GM23338 (cell line): ENCODE measurements at regions not wholly inside any gene's neighbourhood (a gene's known extent, or its start where the extent isn't known, plus 50 kb on each side); places are given as distances from the start of the nearest gene placed in this dataset.

Experiments
- CREB1 ChIP-seq: fragments of 250-450 bp; sonication (Bioruptor Pico); IDR thresholded peaks from 2 replicates; pipeline ENCODE4 v1.5.0; 2020; ENCODE audit warnings: low read depth, mild to moderate bottlenecking, moderate library complexity
- EZH2phosphoT487 ChIP-seq: fragments of 200-600 bp; sonication (generic); IDR thresholded peaks from one replicate; pipeline ENCODE4 v1.8.1; 2018; ENCODE audit warnings: antibody characterized with exemption; ENCODE audit not compliant: unreplicated experiment
- NANOG ChIP-seq: IDR thresholded peaks from 2 replicates; pipeline ENCODE4 v1.6.1; 2016; ENCODE audit warnings: antibody characterized with exemption, borderline replicate concordance
- POLR2AphosphoS5 ChIP-seq: IDR thresholded peaks from 2 replicates; pipeline ENCODE4 v1.6.1; 2016; ENCODE audit warnings: antibody characterized with exemption, low read depth
- STAT1 ChIP-seq: IDR thresholded peaks from one replicate; pipeline ENCODE4 v1.6.1; 2016; ENCODE audit warnings: antibody characterized with exemption; ENCODE audit not compliant: unreplicated experiment
- ZNF114 ChIP-seq: fragments of 250-450 bp; sonication (Bioruptor Pico); IDR thresholded peaks from 2 replicates; pipeline ENCODE4 v1.5.0; 2020; ENCODE audit warnings: mild to moderate bottlenecking, moderate library complexity
- TF ChIP-seq, protein P1 (sequence below): fragments of 250-450 bp; sonication (Bioruptor Pico); IDR thresholded peaks from 2 replicates; pipeline ENCODE4 v1.5.0; 2020; ENCODE audit warnings: mild to moderate bottlenecking, moderate library complexity
- TF ChIP-seq, protein P2 (sequence below): IDR thresholded peaks from one replicate; pipeline ENCODE4 v1.6.1; 2018; ENCODE audit warnings: antibody characterized with exemption; ENCODE audit not compliant: unreplicated experiment
- TF ChIP-seq, protein P3 (sequence below): IDR thresholded peaks from 2 replicates; pipeline ENCODE4 v1.6.1; 2016; ENCODE audit warnings: antibody characterized with exemption

DNA sequence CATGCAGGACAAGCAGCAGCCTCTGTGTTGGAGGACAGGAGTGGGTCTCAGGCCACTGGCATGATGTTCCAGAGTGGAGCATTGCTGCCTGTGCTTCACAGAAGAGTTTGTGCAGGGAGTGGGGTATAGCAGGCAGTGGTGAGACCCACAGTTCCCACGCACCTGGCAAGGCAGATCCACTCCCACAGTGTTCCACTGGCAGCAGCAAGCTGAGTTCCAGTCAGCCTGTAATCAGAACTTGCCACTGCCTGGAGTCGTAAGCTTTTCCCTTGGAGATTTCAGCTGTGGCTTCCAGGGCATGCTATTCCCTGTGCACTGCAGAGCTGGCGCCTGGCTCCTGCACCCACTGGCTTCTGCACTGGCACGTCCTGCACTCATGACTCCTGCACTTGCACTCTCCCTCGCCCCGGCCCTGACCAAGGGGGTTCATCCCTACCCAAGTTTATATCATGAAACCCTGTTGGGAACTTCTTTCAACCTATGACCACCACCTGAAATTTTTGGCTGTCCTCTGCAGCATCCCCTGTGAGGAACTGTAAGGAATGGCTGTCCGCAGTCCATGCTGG lies 1144.3 kb downstream of the RAPGEF2 start (continued):
- TF ChIP-seq, protein P1, sequence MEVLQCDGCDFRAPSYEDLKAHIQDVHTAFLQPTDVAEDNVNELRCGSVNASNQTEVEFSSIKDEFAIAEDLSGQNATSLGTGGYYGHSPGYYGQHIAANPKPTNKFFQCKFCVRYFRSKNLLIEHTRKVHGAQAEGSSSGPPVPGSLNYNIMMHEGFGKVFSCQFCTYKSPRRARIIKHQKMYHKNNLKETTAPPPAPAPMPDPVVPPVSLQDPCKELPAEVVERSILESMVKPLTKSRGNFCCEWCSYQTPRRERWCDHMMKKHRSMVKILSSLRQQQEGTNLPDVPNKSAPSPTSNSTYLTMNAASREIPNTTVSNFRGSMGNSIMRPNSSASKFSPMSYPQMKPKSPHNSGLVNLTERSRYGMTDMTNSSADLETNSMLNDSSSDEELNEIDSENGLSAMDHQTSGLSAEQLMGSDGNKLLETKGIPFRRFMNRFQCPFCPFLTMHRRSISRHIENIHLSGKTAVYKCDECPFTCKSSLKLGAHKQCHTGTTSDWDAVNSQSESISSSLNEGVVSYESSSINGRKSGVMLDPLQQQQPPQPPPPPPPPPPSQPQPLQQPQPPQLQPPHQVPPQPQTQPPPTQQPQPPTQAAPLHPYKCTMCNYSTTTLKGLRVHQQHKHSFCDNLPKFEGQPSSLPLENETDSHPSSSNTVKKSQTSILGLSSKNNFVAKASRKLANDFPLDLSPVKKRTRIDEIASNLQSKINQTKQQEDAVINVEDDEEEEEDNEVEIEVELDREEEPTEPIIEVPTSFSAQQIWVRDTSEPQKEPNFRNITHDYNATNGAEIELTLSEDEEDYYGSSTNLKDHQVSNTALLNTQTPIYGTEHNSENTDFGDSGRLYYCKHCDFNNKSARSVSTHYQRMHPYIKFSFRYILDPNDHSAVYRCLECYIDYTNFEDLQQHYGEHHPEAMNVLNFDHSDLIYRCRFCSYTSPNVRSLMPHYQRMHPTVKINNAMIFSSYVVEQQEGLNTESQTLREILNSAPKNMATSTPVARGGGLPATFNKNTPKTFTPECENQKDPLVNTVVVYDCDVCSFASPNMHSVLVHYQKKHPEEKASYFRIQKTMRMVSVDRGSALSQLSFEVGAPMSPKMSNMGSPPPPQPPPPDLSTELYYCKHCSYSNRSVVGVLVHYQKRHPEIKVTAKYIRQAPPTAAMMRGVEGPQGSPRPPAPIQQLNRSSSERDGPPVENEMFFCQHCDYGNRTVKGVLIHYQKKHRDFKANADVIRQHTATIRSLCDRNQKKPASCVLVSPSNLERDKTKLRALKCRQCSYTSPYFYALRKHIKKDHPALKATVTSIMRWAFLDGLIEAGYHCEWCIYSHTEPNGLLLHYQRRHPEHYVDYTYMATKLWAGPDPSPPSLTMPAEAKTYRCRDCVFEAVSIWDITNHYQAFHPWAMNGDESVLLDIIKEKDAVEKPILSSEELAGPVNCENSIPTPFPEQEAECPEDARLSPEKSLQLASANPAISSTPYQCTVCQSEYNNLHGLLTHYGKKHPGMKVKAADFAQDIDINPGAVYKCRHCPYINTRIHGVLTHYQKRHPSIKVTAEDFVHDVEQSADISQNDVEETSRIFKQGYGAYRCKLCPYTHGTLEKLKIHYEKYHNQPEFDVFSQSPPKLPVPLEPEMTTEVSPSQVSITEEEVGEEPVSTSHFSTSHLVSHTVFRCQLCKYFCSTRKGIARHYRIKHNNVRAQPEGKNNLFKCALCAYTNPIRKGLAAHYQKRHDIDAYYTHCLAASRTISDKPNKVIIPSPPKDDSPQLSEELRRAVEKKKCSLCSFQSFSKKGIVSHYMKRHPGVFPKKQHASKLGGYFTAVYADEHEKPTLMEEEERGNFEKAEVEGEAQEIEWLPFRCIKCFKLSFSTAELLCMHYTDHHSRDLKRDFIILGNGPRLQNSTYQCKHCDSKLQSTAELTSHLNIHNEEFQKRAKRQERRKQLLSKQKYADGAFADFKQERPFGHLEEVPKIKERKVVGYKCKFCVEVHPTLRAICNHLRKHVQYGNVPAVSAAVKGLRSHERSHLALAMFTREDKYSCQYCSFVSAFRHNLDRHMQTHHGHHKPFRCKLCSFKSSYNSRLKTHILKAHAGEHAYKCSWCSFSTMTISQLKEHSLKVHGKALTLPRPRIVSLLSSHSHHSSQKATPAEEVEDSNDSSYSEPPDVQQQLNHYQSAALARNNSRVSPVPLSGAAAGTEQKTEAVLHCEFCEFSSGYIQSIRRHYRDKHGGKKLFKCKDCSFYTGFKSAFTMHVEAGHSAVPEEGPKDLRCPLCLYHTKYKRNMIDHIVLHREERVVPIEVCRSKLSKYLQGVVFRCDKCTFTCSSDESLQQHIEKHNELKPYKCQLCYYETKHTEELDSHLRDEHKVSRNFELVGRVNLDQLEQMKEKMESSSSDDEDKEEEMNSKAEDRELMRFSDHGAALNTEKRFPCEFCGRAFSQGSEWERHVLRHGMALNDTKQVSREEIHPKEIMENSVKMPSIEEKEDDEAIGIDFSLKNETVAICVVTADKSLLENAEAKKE (CRISPR knock-in tag), result no peak
- TF ChIP-seq STAT1, result no peak
- no peak for TF ChIP-seq NANOG
- TF ChIP-seq, protein P2, sequence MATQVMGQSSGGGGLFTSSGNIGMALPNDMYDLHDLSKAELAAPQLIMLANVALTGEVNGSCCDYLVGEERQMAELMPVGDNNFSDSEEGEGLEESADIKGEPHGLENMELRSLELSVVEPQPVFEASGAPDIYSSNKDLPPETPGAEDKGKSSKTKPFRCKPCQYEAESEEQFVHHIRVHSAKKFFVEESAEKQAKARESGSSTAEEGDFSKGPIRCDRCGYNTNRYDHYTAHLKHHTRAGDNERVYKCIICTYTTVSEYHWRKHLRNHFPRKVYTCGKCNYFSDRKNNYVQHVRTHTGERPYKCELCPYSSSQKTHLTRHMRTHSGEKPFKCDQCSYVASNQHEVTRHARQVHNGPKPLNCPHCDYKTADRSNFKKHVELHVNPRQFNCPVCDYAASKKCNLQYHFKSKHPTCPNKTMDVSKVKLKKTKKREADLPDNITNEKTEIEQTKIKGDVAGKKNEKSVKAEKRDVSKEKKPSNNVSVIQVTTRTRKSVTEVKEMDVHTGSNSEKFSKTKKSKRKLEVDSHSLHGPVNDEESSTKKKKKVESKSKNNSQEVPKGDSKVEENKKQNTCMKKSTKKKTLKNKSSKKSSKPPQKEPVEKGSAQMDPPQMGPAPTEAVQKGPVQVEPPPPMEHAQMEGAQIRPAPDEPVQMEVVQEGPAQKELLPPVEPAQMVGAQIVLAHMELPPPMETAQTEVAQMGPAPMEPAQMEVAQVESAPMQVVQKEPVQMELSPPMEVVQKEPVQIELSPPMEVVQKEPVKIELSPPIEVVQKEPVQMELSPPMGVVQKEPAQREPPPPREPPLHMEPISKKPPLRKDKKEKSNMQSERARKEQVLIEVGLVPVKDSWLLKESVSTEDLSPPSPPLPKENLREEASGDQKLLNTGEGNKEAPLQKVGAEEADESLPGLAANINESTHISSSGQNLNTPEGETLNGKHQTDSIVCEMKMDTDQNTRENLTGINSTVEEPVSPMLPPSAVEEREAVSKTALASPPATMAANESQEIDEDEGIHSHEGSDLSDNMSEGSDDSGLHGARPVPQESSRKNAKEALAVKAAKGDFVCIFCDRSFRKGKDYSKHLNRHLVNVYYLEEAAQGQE, result no peak
- no peak for TF ChIP-seq CREB1
- TF ChIP-seq ZNF114 (CRISPR knock-in tag), result no peak
- TF ChIP-seq, protein P3, sequence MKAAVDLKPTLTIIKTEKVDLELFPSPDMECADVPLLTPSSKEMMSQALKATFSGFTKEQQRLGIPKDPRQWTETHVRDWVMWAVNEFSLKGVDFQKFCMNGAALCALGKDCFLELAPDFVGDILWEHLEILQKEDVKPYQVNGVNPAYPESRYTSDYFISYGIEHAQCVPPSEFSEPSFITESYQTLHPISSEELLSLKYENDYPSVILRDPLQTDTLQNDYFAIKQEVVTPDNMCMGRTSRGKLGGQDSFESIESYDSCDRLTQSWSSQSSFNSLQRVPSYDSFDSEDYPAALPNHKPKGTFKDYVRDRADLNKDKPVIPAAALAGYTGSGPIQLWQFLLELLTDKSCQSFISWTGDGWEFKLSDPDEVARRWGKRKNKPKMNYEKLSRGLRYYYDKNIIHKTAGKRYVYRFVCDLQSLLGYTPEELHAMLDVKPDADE, result no peak
- no peak for TF ChIP-seq EZH2phosphoT487
- TF ChIP-seq POLR2AphosphoS5, result no peak
